ENCODE measurements at regions not wholly inside any gene's neighbourhood (a gene's known extent, or its start where the extent isn't known, plus 50 kb on each side); places are given as distances from the start of the nearest gene placed in this dataset.

- no peak for DNase-seq
These were observed 898.1 kb downstream of the EPHA4 start for GRCh38 chr2:220674033-220674432.

- DNase-seq: no peak
These were observed 895.4 kb downstream of the EPHA4 start for GRCh38 chr2:220676695-220677094.

- DNase-seq: no peak
These were observed 893.2 kb downstream of the EPHA4 start for GRCh38 chr2:220678943-220679342.

DNA sequence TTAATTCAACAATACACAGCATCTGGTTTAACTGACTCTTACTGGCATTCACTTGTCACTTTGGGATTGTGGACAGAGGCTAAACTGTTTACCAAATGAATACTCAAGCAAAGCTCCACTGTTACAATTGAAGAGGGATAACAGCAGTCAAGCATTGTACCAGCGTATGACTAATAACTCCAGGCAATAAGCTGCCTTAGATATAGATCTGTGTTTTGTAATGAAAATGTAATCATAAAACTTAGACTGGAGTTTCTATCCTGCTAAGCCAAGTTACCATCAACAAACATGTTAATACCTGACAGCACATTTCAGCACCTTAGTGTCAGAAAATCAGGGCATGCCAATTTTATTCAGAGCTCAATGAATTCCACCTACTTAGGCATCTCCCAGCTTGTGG lies 889.5 kb downstream of the EPHA4 start:
- no peak for DNase-seq

- DNase-seq: no peak
These were observed 888.0 kb downstream of the EPHA4 start for GRCh38 chr2:220684099-220684498.

DNA sequence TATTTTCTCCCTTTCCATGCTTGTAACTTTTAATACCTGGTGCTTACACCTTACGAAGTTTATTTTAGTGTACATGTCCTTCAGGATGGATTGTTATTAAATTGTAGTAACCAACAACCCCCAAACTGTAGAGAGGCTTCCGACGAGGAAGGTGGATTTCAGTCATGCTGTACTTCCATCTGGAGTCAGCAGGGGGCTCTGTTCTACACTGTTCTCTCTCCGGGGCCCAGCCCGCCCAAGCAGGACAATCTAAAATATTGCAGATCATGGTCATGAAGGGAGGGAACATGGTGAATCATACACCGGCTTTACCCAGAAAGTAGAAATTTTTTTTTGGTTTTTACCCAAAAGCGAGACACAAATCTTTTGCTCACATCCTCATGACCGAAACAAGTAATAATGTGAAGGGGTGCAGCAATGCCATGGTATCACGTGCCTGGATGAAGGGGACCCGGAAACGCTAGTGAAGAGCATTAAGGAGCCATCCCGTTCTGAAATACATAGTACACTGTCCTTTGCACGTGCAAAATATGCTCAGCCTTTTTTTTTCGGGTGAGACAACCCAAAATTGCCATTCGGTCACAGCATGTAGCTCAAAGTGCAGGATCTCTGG lies 884.8 kb downstream of the EPHA4 start:
- peak; percentile 68 for DNase-seq

- DNase-seq: no peak
These were observed 876.5 kb downstream of the EPHA4 start for GRCh38 chr2:220695397-220696279.

- DNase-seq: no peak
These were observed 875.8 kb downstream of the EPHA4 start for GRCh38 chr2:220696280-220696669.

DNA sequence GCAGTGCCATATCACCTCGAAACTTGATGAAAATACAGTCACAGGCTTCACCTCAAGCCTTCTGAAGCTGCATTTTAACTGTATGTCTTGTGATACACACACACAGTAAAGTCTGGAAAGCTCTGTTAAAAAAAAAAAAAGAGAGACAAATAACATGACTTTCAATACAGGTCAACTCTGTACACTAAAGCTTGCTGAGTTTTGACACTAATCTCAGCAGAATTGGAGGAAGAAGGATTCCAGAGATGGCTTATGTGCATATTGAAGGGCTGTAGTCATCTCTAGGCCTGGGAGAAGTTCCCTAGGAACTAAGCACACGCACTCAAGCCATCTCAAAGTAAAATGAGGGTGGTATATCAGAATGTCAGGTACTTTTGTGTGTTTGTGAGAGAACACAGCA lies 875.1 kb downstream of the EPHA4 start:
- DNase-seq: no peak

DNA sequence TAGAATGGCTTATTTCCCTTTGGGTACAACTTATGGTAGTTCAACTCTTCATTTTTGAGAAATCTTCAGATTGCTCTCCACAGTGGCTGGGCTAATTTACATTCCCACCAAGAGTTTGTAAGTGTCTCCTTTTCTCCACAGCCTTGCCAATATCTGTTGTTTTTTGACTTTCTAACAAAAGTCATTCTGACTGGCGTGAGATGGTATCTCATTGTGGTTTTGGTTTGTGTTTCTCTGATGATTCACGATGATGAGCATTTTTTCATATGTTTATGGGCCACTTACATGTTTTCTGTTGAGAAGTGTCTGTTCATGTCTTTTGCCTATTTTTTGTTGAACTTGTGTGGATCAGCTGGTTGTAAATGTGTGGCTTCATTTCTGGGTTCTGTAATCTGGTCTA lies 871.0 kb downstream of the EPHA4 start:
- no peak for DNase-seq

DNA sequence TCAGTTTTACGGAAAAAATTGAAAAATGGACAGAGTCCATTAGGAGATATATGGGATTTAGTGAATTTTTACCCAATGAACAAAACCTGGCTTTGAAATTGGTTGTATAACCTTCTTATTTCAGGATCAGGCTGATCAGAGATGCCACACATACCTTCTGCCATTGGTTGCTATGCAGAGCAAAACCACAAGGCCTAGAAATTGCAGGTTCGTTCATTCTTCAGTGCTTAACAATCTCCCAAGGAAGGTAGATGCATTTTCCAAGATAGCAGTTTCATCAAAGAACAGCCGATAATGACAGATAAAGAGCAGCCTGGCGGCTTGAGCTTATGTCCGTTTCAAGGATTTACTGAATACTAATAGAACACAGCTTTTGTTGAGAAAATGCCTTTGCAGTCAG lies 868.8 kb downstream of the EPHA4 start:
- DNase-seq: no peak

GRCh38 chr2:220704081-220704480 lies 868.0 kb downstream of the EPHA4 start:
- no peak for DNase-seq

DNA sequence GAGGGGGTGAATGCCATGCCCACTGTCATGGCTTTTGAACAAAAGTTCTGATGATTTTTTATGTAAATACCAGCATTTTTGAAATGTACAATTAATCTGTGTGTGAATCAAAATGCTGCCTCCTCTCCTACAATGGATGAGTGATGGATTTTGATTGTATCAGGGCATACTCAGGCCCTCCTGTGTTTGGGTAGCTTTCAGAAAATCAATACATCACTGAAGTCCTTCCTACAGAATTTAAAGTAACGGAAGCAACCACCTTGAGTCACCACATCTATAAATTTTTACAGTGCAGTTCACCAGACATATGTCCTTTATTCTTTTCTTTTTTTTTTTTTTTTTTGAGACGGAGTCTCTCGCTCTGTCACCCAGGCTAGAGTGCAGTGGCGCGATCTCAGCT lies 867.3 kb downstream of the EPHA4 start:
- DNase-seq: no peak

DNA sequence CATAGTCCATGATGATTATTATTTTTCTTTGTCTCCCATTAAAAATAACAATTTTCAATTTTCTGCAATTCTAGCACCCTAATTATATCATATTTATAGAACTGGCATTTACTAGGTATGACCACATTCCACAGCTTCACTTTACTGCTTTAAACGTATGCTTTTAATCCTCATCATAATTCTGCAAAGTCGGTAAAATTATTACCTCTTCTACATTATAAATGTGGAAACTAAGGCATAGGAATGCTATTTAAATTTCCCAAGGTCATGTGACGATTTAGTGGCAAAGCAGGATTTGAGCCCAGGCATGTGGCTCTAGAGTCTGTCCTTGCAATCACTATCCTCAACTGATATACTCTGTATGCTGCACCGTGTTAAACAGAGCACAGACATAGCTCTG lies 866.4 kb downstream of the EPHA4 start:
- DNase-seq: no peak

DNA sequence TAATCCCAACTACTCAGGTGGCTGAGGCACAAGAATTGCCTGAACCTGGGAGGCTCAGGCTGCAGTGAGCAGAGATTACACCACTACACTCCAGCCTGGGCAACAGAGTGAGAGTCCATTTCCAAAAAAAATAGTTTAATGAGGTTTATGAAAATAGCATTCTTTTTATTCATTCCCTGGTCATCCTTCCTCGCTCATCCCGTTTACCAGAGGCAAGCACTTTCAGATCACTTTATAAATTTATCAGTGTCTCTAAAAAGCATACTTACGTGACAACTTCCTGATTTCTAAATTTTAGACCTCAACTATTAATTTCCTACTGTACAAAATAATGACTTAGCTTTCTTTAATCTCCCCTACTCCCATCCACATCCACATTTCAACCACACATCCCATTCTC lies 864.8 kb downstream of the EPHA4 start:
- no peak for DNase-seq

GRCh38 chr2:220708366-220708765 lies 863.7 kb downstream of the EPHA4 start:
- no peak for DNase-seq

- DNase-seq: no peak
These were observed 854.8 kb downstream of the EPHA4 start for GRCh38 chr2:220717283-220717682.

DNA sequence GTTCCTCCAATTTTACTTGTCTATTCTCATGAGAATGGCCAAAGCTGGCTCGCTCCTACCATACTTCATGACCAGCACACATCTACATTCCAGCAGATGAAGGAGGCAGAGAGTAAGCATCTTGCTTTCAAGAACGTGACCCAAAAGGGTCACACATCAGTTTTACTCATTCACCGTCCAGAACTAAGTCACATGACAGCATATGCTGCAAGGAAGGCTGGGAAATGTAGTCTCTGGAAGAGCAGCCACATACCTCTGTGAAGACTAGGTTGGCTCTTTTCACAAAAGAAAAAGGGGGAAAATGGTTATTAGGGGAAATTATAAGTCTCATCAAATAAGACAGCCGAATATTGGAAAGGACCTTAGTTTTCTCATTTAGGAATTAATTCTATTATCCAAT lies 835.3 kb downstream of the EPHA4 start:
- no peak for DNase-seq

GRCh38 chr2:220743203-220743602 lies 828.9 kb downstream of the EPHA4 start:
- no peak for DNase-seq

GRCh38 chr2:220744861-220745260 lies 827.2 kb downstream of the EPHA4 start:
- no peak for DNase-seq

DNA sequence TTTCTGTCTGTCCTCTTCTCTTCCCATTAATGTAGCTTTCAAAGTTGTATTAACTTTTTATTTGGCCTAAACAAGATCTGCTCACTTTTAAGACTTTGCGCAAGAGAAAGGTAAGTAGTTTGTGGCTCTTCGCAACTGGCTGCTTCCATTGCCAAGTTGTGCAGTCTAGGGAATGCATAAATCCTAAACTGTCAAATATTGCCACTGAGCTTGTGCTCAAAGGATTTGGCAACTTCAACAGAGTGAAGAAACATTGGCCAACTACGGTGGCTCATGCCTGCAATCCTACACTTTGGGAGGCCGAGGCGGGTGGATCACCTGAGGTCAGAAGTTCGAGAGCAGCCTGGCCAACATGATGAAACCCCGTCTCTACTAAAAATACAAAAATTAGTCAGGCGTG lies 826.4 kb downstream of the EPHA4 start:
- DNase-seq: no peak

DNA sequence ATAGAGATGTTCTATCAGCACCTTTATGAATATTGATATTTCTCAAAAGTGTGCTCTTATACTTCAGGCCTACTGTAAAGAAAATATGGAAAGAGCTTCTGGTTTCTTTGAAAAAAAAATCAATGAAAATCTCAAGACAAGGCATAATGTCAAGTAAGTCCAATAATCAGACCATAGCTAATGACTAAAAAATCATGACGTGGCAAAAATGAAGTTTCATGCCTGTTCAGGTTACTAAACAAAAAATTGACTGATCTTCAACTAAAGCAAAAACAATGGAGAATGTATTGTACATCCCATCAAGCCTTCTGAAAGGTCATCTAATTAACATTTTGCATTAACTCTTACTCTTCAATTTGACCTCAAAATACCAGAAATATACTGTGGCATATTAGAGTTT lies 824.4 kb downstream of the EPHA4 start:
- no peak for DNase-seq

DNA sequence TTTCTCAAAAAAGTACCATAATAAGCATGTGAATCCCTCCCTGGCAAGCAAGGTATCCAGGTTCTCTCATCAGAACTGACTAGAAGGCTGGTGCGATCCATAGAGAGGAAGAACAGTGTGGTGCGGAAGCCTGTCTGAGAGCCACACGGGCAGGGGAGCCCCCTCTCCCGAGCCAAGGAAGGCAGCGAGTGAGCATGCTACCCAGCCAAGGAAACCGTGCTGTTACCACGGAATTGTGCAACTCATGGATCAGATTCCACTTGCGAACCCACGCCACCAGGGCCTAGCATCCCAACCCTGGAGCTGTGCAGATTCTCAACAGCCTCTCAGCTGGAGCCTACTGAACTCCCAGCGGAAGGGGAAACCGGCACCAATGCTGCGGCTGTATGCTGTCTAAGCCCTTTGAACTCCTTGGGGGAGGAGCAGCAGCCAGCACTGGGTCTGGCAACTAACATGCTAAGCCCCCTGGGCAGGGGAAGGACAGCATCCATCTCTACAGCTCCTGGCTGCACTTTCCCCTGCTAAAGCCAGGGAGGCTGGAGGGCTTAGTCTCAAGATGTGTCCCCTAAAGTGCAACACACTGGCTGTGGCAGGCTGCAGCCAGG lies 823.1 kb downstream of the EPHA4 start:
- DNase-seq: no peak

DNA sequence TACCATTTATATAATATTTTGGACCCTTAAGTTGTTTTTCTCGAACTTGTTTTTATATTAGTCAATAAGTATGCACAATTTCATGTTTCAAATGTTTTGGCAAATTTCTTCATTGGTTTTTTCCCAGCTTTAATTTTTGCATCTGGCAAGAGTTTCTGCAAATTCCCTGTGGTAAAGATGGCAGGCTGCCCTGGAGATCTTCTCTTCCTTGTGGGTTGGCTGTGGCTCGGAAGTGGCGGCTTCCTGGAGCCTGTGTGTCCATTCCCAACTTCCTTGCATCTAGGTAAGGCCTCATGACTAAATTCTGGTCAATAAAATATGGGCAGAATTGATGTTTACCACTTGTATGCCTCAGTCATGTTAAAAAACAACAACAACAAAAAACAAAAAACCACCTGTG lies 818.6 kb downstream of the EPHA4 start:
- DNase-seq: no peak

All from activated naive CD4-positive, alpha-beta T cell treated with Interleukin-2 at 50 U/mL for 16 hours (primary cell).